SH-SY5Y (cell line): ENCODE measurements at regions not wholly inside any gene's neighbourhood (a gene's known extent, or its start where the extent isn't known, plus 50 kb on each side); places are given as distances from the start of the nearest gene placed in this dataset.

ENCODE experiments used
- GATA2 ChIP-seq: IDR thresholded peaks from 2 replicates; pipeline ENCODE4 v1.6.1; 2011; ENCODE audit warnings: mild to moderate bottlenecking, low read depth, low read length
- GATA3 ChIP-seq: IDR thresholded peaks from 2 replicates; pipeline ENCODE4 v1.6.1; 2011; ENCODE audit warnings: low read depth, mild to moderate bottlenecking, low read length, moderate library complexity

- TF ChIP-seq GATA3, result no peak
- TF ChIP-seq GATA2, result no peak
These were observed 1182.0 kb downstream of the MAT2B start for GRCh38 chr5:164687391-164687790.
